Breast epithelium (tissue), 4 donors: ENCODE measurements at regions not wholly inside any gene's neighbourhood (a gene's known extent, or its start where the extent isn't known, plus 50 kb on each side); places are given as distances from the start of the nearest gene placed in this dataset.
A peak's percentile ranks its signal among the peaks of the same experiment; 100 is the strongest.

Experiments used
- DNase-seq, 2 donors: peaks; one replicate each; pipeline ENCODE4 v3.0.0-alpha.2; 2019; ENCODE audit warnings: low spot score in 2 of 2
- H3K27ac ChIP-seq, 2 donors: fragments of 200-600 bp; sonication (generic) in 1 of 2; one replicate each; pipeline ENCODE4 v1.5.1; 2016 to 2019; ENCODE audit warnings: mild to moderate bottlenecking in 1 of 2
- H3K27me3 ChIP-seq, 2 donors: fragments of 200-600 bp; sonication (generic) in 1 of 2; one replicate each; pipeline versions ENCODE4 v1.5.1 to v1.6.0; 2017 to 2019; ENCODE audit warnings: control low read depth in 1 of 2, mild to moderate bottlenecking in 1 of 2
- H3K36me3 ChIP-seq: fragments of 200-600 bp; one replicate; pipeline ENCODE4 v1.5.1; 2019
- H3K4me1 ChIP-seq, 2 donors: fragments of 200-600 bp; sonication (generic); one replicate each; pipeline ENCODE4 v1.5.1; 2016 to 2019; ENCODE audit warnings: control low read depth in 1 of 2
- H3K4me3 ChIP-seq, 3 donors: fragments of 200-600 bp; sonication (generic); 1 replicate in 2 of 3; 2 replicates in 1 of 3; pipeline ENCODE4 v1.5.1; 2016 to 2019; ENCODE audit warnings: mild to moderate bottlenecking in 3 of 3, moderate library complexity in 2 of 3
- H3K9me3 ChIP-seq, 2 donors: fragments of 200-600 bp; sonication (generic) in 1 of 2; one replicate each; pipeline ENCODE4 v1.5.1; 2016 to 2019; ENCODE audit warnings: control low read depth in 1 of 2
- CTCF ChIP-seq, 3 donors: fragments of 450-650 bp; IDR thresholded peaks; one replicate each; pipeline ENCODE4 v1.5.1; 2016 to 2017; ENCODE audit warnings: antibody characterized with exemption in 3 of 3, mild to moderate bottlenecking in 3 of 3, moderate library complexity in 3 of 3
- POLR2A ChIP-seq: fragments of 450-650 bp; IDR thresholded peaks from one replicate; pipeline ENCODE4 v1.6.1; 2016; ENCODE audit warnings: antibody characterized with exemption, mild to moderate bottlenecking, moderate library complexity
- POLR2AphosphoS5 ChIP-seq, 3 donors: sonication (generic); formaldehyde crosslinking; IDR thresholded peaks; one replicate each; pipeline ENCODE4 v1.6.1; 2017; ENCODE audit warnings: antibody characterized with exemption in 3 of 3
- intact Hi-C: fragments of 100-400 bp; cut with DNase I; formaldehyde crosslinking; loops from one replicate; pipeline ENCODE4 v1.15.1; 2023; ENCODE audit warnings: low total_unique reads

- peak overlapping the region in 1 of 2 donors; percentile 58 for H3K27ac ChIP-seq
- no peaks in the 10 kb centered on the region for H3K9me3 ChIP-seq
- intact Hi-C loops = loop anchor here (5.0 kb wide), 2 partner anchors 486 to 519 kb away; no protein-coding TSS in a partner anchor
- no peak overlapping the region for H3K4me3 ChIP-seq
- no peaks in the 10 kb centered on the region for H3K4me1 ChIP-seq
- DNase-seq = peak in 1 of 2 donors; percentile 24
- H3K27me3 ChIP-seq = no peaks in the 10 kb centered on the region
- no peaks in the 10 kb centered on the region for H3K36me3 ChIP-seq
- no peak for TF ChIP-seq CTCF (IDR thresholded peaks at IDR 0.05)
- peak in 1 of 3 donors; percentile 37 for TF ChIP-seq POLR2AphosphoS5 (IDR thresholded peaks at IDR 0.05)
Measured at GRCh38 chr6:14743474-14744211, 502.2 kb upstream of the JARID2 start.

- no peaks in the 10 kb centered on the region for H3K4me1 ChIP-seq
- H3K27ac ChIP-seq = peak overlapping the region in 1 of 2 donors; percentile 58
- intact Hi-C loops = loop anchor here (5.0 kb wide), 2 partner anchors 487 to 518 kb away; no protein-coding TSS in a partner anchor
- H3K4me3 ChIP-seq = no peak overlapping the region
- no peak for DNase-seq
- no peaks in the 10 kb centered on the region for H3K9me3 ChIP-seq
- no peaks in the 10 kb centered on the region for H3K27me3 ChIP-seq
- no peak for TF ChIP-seq POLR2A
- H3K36me3 ChIP-seq = no peaks in the 10 kb centered on the region
Measured at GRCh38 chr6:14744212-14744556, 501.7 kb upstream of the JARID2 start.

- Histone ChIP-seq H3K27ac (no peak overlapping the region), H3K36me3 (no peaks in the 10 kb centered on the region), H3K27me3 (no peaks in the 10 kb centered on the region), H3K4me1 (no peaks in the 10 kb centered on the region), H3K9me3 (no peaks in the 10 kb centered on the region), H3K4me3 (no peak overlapping the region)
- TF ChIP-seq CTCF (IDR thresholded peaks at IDR 0.05) (no peak), POLR2A (no peak), POLR2AphosphoS5 (IDR thresholded peaks at IDR 0.05) (no peak)
- no peak for DNase-seq
- intact Hi-C loops = no loop called here
Measured at GRCh38 chr6:14746139-14746837, 499.6 kb upstream of the JARID2 start.

GRCh38 chr6:14747881-14748520 is 497.9 kb upstream of the JARID2 start:
- intact Hi-C loops = no loop called here
- DNase-seq = no peak
- TF ChIP-seq CTCF (IDR thresholded peaks at IDR 0.05) (no peak), POLR2A (no peak), POLR2AphosphoS5 (IDR thresholded peaks at IDR 0.05) (no peak)
- no peaks in the 10 kb centered on the region for H3K4me1 ChIP-seq
- H3K27me3 ChIP-seq = no peaks in the 10 kb centered on the region
- no peaks in the 10 kb centered on the region for H3K36me3 ChIP-seq
- H3K27ac ChIP-seq = no peak overlapping the region
- H3K4me3 ChIP-seq = no peak overlapping the region
- H3K9me3 ChIP-seq = no peaks in the 10 kb centered on the region

- H3K9me3 ChIP-seq = no peaks in the 10 kb centered on the region
- no peaks in the 10 kb centered on the region for H3K4me1 ChIP-seq
- no peak overlapping the region for H3K4me3 ChIP-seq
- H3K27ac ChIP-seq = no peak overlapping the region
- H3K27me3 ChIP-seq = no peaks in the 10 kb centered on the region
- intact Hi-C loops = no loop called here
- H3K36me3 ChIP-seq = no peaks in the 10 kb centered on the region
- DNase-seq = no peak
- TF ChIP-seq CTCF (IDR thresholded peaks at IDR 0.05) = no peak
- no peak for TF ChIP-seq POLR2AphosphoS5 (IDR thresholded peaks at IDR 0.05)
- TF ChIP-seq POLR2A = no peak
Measured at GRCh38 chr6:14748679-14749078, 497.2 kb upstream of the JARID2 start.
